NOMO-1 treated with DMSO at 0.1 percent for 48 hours (cell line): ENCODE measurements at regions not wholly inside any gene's neighbourhood (a gene's known extent, or its start where the extent isn't known, plus 50 kb on each side); places are given as distances from the start of the nearest gene placed in this dataset.

Experiments used
- DNase-seq: peaks from one replicate; lab custom pipeline; 2025; ENCODE audit not compliant: unreplicated experiment; lab: John Stamatoyannopoulos, UW

- DNase-seq = no peak
Measured at GRCh38 chr6:56347526-56347925, 100.1 kb upstream of the COL21A1 start.

GRCh38 chr6:56346958-56347357, 99.6 kb upstream of the COL21A1 start:
- no peak for DNase-seq

- peak; percentile 8 for DNase-seq
Measured at GRCh38 chr6:56345376-56345995, 98.1 kb upstream of the COL21A1 start.

GRCh38 chr6:56343295-56343694, 95.9 kb upstream of the COL21A1 start:
- DNase-seq = no peak

GRCh38 chr6:56339524-56339923, 92.1 kb upstream of the COL21A1 start:
- DNase-seq = no peak

- no peak for DNase-seq
Measured at GRCh38 chr6:56335726-56336125, 88.3 kb upstream of the COL21A1 start.

- DNase-seq = no peak
Measured at GRCh38 chr6:56334937-56335336, 87.6 kb upstream of the COL21A1 start.

- no peak for DNase-seq
Measured at GRCh38 chr6:56329271-56330050, 82.1 kb upstream of the COL21A1 start.

- no peak for DNase-seq
Measured at GRCh38 chr6:56328728-56329090, 81.3 kb upstream of the COL21A1 start.

GRCh38 chr6:56327946-56328727, 80.8 kb upstream of the COL21A1 start:
- DNase-seq = no peak

GRCh38 chr6:56324396-56324795, 77.0 kb upstream of the COL21A1 start:
- DNase-seq = no peak

GRCh38 chr6:56318851-56319250, 71.5 kb upstream of the COL21A1 start:
- DNase-seq = no peak

GRCh38 chr6:56314683-56315523, 67.5 kb upstream of the COL21A1 start:
- DNase-seq = peak; percentile 4

- no peak for DNase-seq
Measured at GRCh38 chr6:56311533-56312448, 64.4 kb upstream of the COL21A1 start.

- peak; percentile 8 for DNase-seq
Measured at GRCh38 chr6:56311061-56311460, 63.7 kb upstream of the COL21A1 start.

- no peak for DNase-seq
Measured at GRCh38 chr6:56310241-56310640, 62.9 kb upstream of the COL21A1 start.

- no peak for DNase-seq
Measured at GRCh38 chr6:56299916-56300315, 52.5 kb upstream of the COL21A1 start.

GRCh38 chr6:56297022-56297989, 49.9 kb upstream of the COL21A1 start:
- no peak for DNase-seq
